ENCODE measurements at regions not wholly inside any gene's neighbourhood (a gene's known extent, or its start where the extent isn't known, plus 50 kb on each side); places are given as distances from the start of the nearest gene placed in this dataset.

DNA sequence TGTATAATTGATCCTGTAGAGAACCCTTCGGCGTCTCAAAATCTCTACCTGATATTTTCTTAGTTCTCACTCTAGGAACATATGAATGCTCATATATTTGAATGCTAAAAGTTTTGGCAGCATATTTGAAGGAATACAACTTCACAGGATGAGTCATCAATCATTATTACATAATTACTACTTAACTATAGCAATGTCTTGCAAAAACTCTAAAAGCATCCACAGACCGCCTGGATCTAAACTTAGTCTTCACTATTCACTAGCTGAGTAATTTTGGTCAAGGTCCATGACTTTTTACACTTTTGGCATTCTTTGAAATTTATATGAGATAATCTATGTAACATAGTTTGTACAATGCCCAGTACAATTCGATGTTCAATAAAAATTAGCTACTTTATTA lies 194.7 kb downstream of the DTHD1 start:
- TF ChIP-seq, protein P1, sequence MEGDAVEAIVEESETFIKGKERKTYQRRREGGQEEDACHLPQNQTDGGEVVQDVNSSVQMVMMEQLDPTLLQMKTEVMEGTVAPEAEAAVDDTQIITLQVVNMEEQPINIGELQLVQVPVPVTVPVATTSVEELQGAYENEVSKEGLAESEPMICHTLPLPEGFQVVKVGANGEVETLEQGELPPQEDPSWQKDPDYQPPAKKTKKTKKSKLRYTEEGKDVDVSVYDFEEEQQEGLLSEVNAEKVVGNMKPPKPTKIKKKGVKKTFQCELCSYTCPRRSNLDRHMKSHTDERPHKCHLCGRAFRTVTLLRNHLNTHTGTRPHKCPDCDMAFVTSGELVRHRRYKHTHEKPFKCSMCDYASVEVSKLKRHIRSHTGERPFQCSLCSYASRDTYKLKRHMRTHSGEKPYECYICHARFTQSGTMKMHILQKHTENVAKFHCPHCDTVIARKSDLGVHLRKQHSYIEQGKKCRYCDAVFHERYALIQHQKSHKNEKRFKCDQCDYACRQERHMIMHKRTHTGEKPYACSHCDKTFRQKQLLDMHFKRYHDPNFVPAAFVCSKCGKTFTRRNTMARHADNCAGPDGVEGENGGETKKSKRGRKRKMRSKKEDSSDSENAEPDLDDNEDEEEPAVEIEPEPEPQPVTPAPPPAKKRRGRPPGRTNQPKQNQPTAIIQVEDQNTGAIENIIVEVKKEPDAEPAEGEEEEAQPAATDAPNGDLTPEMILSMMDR (IDR thresholded peaks at IDR 0.05) = no peak
- TF ChIP-seq POLR2A (IDR thresholded peaks at IDR 0.05) = no peak
